HL-60/S4 treated with retinoic acid at 250 ng/mL for 4 days and 3 days (cell line): ENCODE measurements at regions not wholly inside any gene's neighbourhood (a gene's known extent, or its start where the extent isn't known, plus 50 kb on each side); places are given as distances from the start of the nearest gene placed in this dataset.

Source experiments
- in situ Hi-C: fragments of 300-500 bp; cut with MboI; formaldehyde crosslinking; loops from 2 replicates; pipeline ENCODE4 v1.7.0; 2022; ENCODE audit warnings: low sequenced_read_pairs

DNA sequence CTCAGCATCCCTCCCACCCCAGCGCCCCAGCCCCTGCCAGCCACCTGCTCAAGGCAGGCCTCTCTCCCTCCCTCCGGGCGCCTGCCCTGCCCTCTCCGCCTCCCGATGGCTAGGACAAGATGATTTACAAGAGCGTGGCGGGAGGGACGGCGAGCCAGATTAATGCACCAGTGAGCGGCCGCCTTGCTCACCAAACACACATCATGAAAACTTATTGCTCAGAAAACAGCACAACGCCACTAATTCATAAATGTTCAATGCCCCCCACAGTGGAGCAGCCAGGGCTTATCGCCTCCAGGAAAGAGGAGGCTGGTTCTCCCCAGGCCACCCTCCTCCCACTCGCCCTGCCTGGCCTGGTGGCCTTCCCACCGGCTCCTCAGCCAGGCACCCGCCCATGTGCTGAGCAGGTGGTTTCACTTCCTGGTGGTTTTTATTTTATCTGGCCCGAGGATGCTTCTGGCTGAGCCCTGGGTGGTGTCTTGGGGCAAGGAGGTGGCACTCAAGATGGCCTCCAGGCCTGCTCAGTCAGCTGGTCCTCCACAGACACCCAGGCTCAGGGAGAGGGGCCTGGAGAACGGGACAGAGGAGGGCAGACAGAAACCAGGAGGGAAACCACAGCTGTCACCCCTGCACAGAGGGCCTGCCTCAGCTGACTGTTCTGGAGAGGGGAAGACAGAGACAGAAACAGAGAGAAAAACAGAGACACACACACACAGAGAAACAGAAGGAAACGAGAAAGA is 284.9 kb downstream of the UACA start:
- in situ Hi-C loops, result loop anchor here (25.0 kb wide), 1 partner anchor 966 kb away; no protein-coding TSS in a partner anchor

GRCh38 chr15:70477750-70478250 is 285.6 kb downstream of the UACA start:
- in situ Hi-C loops, result loop anchor here (25.0 kb wide), 1 partner anchor 965 kb away; no protein-coding TSS in a partner anchor

GRCh38 chr15:70476441-70476840 is 286.9 kb downstream of the UACA start:
- in situ Hi-C loops, result loop anchor here (25.0 kb wide), 1 partner anchor 964 kb away; no protein-coding TSS in a partner anchor

DNA sequence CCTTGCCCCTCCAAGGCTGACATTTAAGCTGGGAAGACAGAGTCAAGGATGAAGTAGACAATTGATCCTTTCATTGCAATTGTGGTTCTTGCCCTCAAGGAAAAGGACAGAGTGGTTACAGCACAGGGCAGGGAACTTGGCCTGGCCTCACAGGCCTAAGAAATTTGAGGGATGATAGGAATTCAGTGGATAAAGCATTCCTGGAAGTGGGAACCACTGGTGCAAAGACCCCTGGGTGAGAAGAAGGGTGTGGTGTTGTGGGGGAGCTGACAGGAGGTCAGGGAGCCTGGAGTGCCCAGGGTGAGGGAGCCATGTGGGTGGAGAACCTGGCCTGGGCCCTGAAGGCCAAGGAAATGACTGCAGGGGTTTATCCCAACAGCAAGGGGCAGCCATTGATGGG is 287.4 kb downstream of the UACA start:
- in situ Hi-C loops, result loop anchor here (25.0 kb wide), 1 partner anchor 964 kb away; no protein-coding TSS in a partner anchor

GRCh38 chr15:70475407-70475781 is 288.0 kb downstream of the UACA start:
- in situ Hi-C loops, result loop anchor here (25.0 kb wide), 1 partner anchor 963 kb away; no protein-coding TSS in a partner anchor

- in situ Hi-C loops, result loop anchor here (25.0 kb wide), 1 partner anchor 962 kb away; no protein-coding TSS in a partner anchor
Measured at GRCh38 chr15:70474471-70475406, 288.6 kb downstream of the UACA start.

DNA sequence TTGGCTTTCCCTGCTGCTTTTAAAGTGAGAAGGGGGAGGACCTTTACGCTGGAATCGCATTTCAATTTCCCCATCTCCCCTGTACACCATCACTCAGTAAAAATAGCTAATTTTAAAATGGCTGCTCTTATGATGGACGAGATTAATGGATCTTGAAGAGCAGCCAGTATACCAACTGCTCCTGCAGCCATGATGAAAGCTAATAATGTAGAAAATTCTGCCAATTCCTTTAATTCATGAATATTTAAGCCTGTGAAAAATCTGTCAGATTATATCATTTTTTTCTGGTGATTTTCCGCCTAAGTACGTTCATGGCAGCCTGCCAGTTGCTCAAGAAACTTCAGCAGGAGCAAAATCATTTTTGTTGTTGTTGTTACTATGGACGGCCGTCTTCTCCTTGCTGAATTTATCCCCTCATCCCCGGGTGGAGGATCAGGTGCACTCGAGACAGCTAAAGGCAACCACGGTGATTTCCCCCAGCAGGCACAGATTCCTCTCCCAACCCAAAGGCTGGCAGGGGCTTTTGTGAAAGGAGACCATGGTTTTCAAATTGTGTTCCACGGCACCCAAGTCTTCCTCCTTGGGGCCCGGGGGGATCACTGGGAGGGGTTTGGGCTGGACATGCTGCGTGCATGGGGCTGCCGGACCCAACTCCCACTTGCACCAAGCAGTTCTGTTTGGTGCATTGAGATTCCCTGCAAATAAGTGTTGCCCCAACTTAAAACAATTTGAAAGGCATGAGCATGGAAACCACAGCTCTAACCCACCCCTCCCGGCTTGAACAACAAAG is 289.6 kb downstream of the UACA start:
- in situ Hi-C loops, result no loop called here

- in situ Hi-C loops, result no loop called here
Measured at GRCh38 chr15:70471517-70471916, 291.8 kb downstream of the UACA start.

GRCh38 chr15:70470556-70471191 is 292.7 kb downstream of the UACA start:
- in situ Hi-C loops, result no loop called here

GRCh38 chr15:70469651-70470555 is 293.5 kb downstream of the UACA start:
- in situ Hi-C loops, result loop anchor here (10.0 kb wide), 1 partner anchor 205 kb away; no protein-coding TSS in a partner anchor

DNA sequence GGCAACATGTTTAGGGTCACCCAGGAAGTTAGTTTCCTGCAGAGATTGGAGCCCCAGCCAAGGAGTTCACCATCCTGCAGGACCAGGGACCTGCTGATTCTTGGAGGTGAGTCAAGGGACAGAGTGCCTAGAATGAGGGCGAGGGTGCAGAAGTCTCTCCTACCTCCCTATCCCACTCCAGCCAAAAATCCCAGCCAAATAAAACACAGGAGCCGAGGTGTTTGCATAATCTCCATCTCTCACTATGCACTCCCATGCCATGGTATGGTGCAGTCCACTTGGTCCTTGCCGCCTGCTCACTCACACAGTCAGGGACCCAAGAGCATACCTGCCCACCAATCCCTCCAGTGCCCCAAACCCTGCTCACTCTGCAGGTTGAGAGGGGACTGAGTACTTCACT is 294.2 kb downstream of the UACA start:
- in situ Hi-C loops, result loop anchor here (10.0 kb wide), 1 partner anchor 204 kb away; no protein-coding TSS in a partner anchor

DNA sequence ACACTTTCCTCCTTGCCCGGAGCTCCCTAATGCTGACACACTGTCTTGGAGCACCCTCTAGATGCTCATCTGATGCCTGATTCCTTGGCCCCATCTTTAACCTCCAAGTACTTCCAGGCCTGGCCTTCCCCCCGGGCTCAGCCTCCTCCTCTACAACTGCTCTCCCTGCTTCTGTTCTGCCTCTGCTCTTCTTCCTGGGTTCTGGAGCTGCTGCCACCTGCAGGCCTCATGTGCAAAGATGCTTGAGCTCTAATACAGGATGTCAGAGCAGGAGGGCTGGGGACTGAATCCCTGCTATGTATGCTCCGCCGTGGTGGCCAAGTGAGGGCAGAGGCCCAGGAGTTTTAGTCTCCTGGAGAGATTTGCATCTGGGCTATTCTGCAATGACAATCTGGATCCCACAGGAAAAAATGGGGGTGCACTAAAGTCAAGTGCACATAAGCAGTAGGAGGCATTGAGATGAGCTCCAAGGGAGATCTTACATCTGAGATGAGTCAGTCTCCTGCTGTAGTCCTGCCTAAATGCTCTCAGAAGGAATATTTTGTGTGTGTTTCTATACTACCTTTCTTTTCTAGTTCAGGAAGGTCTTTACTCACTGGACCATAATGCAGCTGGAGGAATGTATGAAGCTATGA is 296.3 kb downstream of the UACA start:
- in situ Hi-C loops, result loop anchor here (10.0 kb wide), 1 partner anchor 202 kb away; no protein-coding TSS in a partner anchor

- in situ Hi-C loops, result loop anchor here (10.0 kb wide), 1 partner anchor 202 kb away; no protein-coding TSS in a partner anchor
Measured at GRCh38 chr15:70466305-70466704, 297.1 kb downstream of the UACA start.

DNA sequence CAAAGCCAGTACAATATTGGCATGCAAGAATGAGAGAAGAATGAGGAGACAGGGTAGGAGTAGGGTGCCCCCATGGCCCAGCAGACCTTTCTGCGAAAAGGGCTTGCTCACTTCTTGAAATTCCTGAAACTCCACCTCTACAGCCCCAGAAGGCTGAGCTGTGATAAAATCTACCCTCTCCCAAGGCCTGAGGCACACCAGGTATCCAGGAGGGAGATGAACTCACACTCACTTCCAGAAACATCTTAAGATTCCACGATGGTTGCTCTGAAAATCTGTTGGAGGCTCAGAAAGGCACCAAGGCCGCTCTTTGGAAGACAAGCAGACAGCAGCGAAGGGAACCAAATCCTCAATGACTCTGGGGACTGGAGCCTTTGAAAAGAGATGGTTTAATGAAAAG is 297.5 kb downstream of the UACA start:
- in situ Hi-C loops, result loop anchor here (10.0 kb wide), 1 partner anchor 201 kb away; no protein-coding TSS in a partner anchor

DNA sequence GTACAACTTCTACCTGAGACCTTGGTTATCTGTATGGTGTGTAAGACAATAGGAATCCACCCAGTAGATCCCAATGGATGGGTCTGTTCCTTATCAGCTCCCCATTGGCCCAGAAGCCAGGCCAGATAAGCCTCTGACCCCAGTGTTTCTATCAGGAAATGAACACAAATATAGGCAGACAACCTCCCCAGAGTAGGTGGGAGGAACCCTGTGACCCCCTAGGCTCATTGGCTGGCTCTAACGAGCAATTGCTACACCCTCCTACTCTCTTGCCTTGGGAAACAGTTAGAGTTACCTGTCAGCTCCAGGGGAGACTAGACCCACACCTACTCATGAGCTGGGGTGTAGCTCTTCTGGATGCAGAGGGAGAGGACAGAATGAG is 299.9 kb downstream of the UACA start:
- in situ Hi-C loops, result loop anchor here (10.0 kb wide), 1 partner anchor 199 kb away; no protein-coding TSS in a partner anchor

DNA sequence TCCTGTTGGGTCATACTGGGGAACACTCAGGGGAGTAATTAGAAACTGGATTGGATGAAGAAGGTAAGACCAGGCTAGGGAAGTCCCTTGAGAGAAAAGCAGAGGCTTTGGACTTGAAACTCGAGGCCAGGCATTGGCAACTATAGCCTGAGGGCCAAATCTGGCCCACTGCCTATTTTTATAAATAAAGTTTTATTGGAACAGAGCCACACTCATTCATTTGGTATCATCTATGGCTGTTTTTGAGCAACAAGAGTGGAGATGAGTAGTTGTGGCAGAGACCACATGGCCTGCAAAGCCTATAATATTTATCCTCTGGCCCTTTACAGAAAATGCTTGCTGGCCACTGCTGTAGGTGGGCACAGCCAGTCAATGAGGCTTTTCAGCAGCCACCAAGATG is 301.4 kb downstream of the UACA start:
- in situ Hi-C loops, result loop anchor here (10.0 kb wide), 1 partner anchor 197 kb away; no protein-coding TSS in a partner anchor

GRCh38 chr15:70461017-70461416 is 302.3 kb downstream of the UACA start:
- in situ Hi-C loops, result loop anchor here (10.0 kb wide), 1 partner anchor 196 kb away; no protein-coding TSS in a partner anchor

DNA sequence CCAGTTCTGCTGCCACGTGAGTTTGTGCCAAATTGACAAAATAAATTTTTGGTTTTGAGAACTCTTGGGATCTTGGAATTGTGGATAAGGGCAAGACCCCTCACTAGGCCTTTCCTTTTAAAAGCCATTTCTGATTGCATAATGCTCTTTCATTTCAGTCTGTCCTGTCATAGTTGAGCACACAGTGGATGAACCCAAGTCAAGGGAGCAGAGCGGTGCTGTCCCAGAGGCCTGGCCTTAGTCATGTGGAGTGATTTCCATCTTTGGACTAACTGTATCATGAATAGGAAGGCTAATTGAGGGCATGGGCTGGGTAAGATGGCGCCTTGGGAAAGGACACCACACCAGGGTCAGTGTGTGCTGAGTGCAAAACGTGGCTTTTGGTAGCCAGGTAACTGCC is 304.0 kb downstream of the UACA start:
- in situ Hi-C loops, result no loop called here
